ENCODE measurements at regions not wholly inside any gene's neighbourhood (a gene's known extent, or its start where the extent isn't known, plus 50 kb on each side); places are given as distances from the start of the nearest gene placed in this dataset.
"Not testable (repeated sequence)": the region's sequence is repeated elsewhere in the genome, so short reads cannot be mapped to it uniquely, and the experiment has no call there.

DNA sequence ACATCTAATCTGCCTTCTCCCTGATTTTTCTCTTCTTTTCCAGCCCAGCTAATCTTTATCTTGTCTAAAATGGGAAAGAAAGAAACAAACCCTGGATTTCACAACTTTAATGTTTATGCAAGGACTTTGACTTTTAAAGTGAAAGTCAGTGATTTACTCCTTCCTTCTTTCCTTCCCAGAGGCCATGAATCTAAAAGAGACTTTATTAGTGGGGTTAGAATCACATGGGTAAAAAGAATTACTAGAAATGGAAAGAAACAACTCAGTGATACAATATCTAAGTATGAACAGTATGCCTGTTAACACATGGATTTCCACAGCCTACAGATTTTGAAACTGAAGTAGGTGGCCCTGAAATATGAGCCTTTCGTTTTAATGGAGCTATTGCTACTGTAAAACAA is 59.8 kb upstream of the KCNK2 start:
- H3K4me3 ChIP-seq (ENCODE audit: low read depth, low read length) = no peak overlapping the region
- peak; percentile 83 for DNase-seq (ENCODE audit: low read depth, low spot score)
- TF ChIP-seq, protein P1, sequence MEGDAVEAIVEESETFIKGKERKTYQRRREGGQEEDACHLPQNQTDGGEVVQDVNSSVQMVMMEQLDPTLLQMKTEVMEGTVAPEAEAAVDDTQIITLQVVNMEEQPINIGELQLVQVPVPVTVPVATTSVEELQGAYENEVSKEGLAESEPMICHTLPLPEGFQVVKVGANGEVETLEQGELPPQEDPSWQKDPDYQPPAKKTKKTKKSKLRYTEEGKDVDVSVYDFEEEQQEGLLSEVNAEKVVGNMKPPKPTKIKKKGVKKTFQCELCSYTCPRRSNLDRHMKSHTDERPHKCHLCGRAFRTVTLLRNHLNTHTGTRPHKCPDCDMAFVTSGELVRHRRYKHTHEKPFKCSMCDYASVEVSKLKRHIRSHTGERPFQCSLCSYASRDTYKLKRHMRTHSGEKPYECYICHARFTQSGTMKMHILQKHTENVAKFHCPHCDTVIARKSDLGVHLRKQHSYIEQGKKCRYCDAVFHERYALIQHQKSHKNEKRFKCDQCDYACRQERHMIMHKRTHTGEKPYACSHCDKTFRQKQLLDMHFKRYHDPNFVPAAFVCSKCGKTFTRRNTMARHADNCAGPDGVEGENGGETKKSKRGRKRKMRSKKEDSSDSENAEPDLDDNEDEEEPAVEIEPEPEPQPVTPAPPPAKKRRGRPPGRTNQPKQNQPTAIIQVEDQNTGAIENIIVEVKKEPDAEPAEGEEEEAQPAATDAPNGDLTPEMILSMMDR (IDR thresholded peaks at IDR 0.05; ENCODE audit: insufficient read depth, low read length, missing control alignments) = no peak
- ChIA-PET CTCF (interaction anchor here (0.7 to 1.4 kb wide), 4 partner anchors 15 to 384 kb away, joined by 3 to 4 read pairs (median 3); no protein-coding TSS in a partner anchor), POLR2A (interaction anchor here (0.7 kb wide), 1 partner anchor 29 kb away, joined by 3 read pairs; no protein-coding TSS in a partner anchor)

DNA sequence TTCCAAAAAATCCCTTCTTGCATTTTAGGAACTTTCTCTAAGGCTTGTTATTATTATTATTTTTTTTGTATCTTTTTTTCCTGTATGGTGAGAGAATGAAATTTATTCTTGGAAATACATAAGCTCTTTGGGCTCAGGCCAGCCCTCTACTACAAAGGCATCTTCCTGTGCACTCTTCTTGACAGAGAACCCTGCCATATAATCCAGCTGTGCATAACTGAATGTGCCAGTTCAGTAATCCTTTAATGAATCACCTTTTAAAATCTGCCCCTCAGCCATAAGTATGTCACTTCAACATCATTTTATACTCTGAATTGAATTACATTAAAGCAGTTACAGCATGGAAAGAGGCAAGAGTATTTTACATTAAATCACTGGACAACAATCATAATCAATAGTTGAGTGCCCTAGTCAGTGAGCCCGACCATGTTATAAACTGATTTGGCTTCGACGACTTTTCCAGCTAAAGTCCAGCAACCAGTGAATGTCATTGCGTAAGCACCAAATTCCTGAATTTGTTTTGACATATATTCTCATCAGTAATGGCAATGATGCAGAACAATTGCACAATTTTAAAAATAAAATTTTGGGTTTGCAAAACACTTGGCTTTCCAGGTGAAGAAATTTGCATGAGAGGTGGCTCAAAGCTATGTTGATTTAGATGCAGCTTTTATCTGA is 59.2 kb upstream of the KCNK2 start:
- no peak overlapping the region for H3K4me3 ChIP-seq (ENCODE audit: low read depth, low read length)
- CTCF ChIA-PET = interaction anchor here (0.8 to 1.4 kb wide), 3 partner anchors 16 to 362 kb away, joined by 3 to 4 read pairs (median 3); no protein-coding TSS in a partner anchor
- no peak for DNase-seq (ENCODE audit: low read depth, low spot score)
- POLR2A ChIA-PET = interaction anchor here (0.7 kb wide), 1 partner anchor 29 kb away, joined by 3 read pairs; no protein-coding TSS in a partner anchor
- TF ChIP-seq, protein P1 (IDR thresholded peaks at IDR 0.05; ENCODE audit: insufficient read depth, low read length, missing control alignments) = no peak

DNA sequence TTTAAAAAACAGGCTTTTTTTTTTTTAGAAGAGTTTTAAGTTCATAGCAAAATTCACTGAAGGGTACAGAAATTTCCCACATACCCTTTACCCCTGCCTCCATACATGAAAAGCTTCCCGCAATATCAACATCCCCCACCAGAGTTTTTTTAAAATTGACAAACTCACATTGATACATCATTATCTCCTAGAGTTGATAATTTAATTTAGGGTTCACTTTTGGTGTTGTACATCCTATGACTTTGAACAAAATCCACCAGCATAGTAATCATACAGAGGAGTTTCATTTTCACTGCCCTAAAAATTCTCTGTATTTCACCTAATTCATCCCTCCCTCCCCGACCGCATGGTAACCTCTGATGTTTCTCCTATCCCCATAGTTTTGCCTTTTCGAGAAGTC is 53.6 kb upstream of the KCNK2 start:
- CTCF ChIA-PET = interaction anchor here (0.9 kb wide), 1 partner anchor 123 kb away, joined by 3 read pairs; no protein-coding TSS in a partner anchor
- TF ChIP-seq, protein P1 (IDR thresholded peaks at IDR 0.05; ENCODE audit: insufficient read depth, low read length, missing control alignments) = no peak
- H3K4me3 ChIP-seq (ENCODE audit: low read depth, low read length) = no peak overlapping the region
- POLR2A ChIA-PET = no interaction called here
- no peak for DNase-seq (ENCODE audit: low read depth, low spot score)

DNA sequence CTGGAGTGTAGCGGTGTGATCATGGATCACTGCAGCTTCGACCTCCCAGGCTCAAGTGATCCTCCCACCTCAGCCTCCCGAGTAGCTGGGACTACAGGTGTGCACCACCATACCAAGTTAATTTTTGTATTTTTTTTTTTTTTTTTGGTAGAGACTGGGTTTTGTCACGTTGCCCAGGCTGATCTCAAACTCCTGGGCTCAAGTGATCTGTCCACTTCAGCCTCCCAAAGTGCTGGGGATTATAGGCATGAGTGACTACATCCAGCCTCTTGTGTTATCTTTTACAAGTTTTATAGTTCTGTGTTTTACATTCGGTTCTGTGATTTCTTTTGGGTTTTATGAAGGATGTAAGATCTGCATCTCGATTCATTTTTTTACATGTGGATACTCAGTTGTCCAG is 52.0 kb upstream of the KCNK2 start:
- DNase-seq (ENCODE audit: low read depth, low spot score); POLR2A ChIA-PET; H3K4me3 ChIP-seq (ENCODE audit: low read depth, low read length): not testable (repeated sequence)
- CTCF ChIA-PET = interaction anchor here (0.8 kb wide), 1 partner anchor 11 kb away, joined by 3 read pairs; no protein-coding TSS in a partner anchor

DNA sequence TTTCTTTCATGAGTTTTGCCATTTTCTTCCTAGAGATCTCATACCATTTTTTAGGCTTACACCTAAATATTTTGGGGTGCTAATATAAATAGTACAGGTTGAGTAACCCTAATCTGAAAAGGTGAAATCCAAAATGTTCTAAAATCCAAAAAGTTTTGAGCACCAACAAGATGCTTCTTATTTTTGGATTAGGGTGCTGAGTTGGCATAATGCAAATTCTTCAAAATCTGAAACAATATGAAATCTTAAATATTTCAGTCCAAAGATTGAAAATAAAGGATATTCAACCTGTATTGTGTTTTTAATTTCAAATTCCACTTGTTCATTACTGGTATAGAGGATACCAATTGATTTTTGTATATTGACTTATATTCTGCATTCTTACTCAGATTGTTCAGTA is 51.1 kb upstream of the KCNK2 start:
- ChIA-PET POLR2A (no interaction called here), CTCF (interaction anchor here (0.8 kb wide), 1 partner anchor 10 kb away, joined by 3 read pairs; no protein-coding TSS in a partner anchor)
- TF ChIP-seq, protein P1 (IDR thresholded peaks at IDR 0.05; ENCODE audit: insufficient read depth, low read length, missing control alignments) = no peak
- no peak for DNase-seq (ENCODE audit: low read depth, low spot score)
- no peak overlapping the region for H3K4me3 ChIP-seq (ENCODE audit: low read depth, low read length)

All from AG04449 (cell line).